ENCODE measurements at regions not wholly inside any gene's neighbourhood (a gene's known extent, or its start where the extent isn't known, plus 50 kb on each side); places are given as distances from the start of the nearest gene placed in this dataset.

DNA sequence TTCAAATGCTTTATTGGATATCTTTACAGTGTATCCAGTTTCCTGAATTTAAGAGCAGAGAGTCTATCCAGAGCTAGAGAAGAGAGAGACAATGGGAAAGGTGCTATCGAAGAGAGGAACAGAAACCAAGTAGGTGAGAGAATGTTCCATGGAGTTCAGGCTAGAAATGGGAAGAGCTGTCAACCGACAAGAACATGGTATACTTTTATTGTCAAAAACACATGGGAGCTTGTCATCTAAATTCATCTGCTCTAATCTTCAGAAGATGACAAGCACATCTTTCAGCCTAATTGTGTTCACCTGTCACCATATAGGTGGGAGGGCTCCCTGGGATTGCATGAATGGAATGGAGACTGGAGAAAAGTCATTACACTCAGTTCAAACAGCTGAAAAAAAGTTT is 690.4 kb upstream of the LRATD1 start:
- TF ChIP-seq GATA3 (IDR thresholded peaks at IDR 0.05; ENCODE audit: low read depth, low read length) (no peak), GATA2 (IDR thresholded peaks at IDR 0.05; ENCODE audit: low read depth, low read length) (no peak)

All from SH-SY5Y (cell line).